Natural killer cell (primary cell): ENCODE measurements at regions not wholly inside any gene's neighbourhood (a gene's known extent, or its start where the extent isn't known, plus 50 kb on each side); places are given as distances from the start of the nearest gene placed in this dataset.

Source experiments
- ATAC-seq, 3 donors: fragments of 150-1000 bp in 2 of 3; fragments of 200-7000 bp in 1 of 3; cut with Tn5 transposase; 1 replicate in 1 of 3; 2 replicates in 2 of 3; pipeline ENCODE4 v1.10.0; 2021; ENCODE audit warnings: mild to moderate bottlenecking in 2 of 3, moderate library complexity in 2 of 3
- DNase-seq, 2 donors: peaks; one replicate each; pipeline versions ENCODE4 v3.0.0 to v3.0.0-alpha.2; 2013 to 2021; ENCODE audit warnings: mixed read lengths in 1 of 2
- H3K27ac ChIP-seq: one replicate; pipeline ENCODE4 v1.5.1; 2013; ENCODE audit warnings: mild to moderate bottlenecking, low read length
- H3K27me3 ChIP-seq: one replicate; pipeline ENCODE4 v1.6.1; 2013; ENCODE audit warnings: low read length; ENCODE audit not compliant: control insufficient read depth, insufficient read depth
- H3K36me3 ChIP-seq: one replicate; pipeline ENCODE4 v1.6.1; 2013; ENCODE audit warnings: low read length; ENCODE audit not compliant: control insufficient read depth, insufficient read depth
- H3K4me1 ChIP-seq: one replicate; pipeline ENCODE4 v1.6.1; 2013; ENCODE audit warnings: low read length; ENCODE audit not compliant: control insufficient read depth, insufficient read depth
- H3K4me3 ChIP-seq: one replicate; pipeline ENCODE4 v1.5.1; 2013; ENCODE audit warnings: low read length
- H3K9me3 ChIP-seq: one replicate; pipeline ENCODE4 v1.6.1; 2013; ENCODE audit warnings: low read length; ENCODE audit not compliant: control insufficient read depth, insufficient read depth
- H3K27ac Mint-ChIP-seq, 2 donors: one replicate each; pipeline ENCODE4 v1.8.0; 2022; ENCODE audit warnings: mild to moderate bottlenecking in 2 of 2, mixed read lengths in 2 of 2, moderate library complexity in 1 of 2
- H3K27me3 Mint-ChIP-seq, 2 donors: one replicate each; pipeline ENCODE4 v1.8.0; 2022; ENCODE audit warnings: low read depth in 2 of 2, mixed read lengths in 2 of 2
- H3K36me3 Mint-ChIP-seq: one replicate; pipeline ENCODE4 v1.8.0; 2022; ENCODE audit warnings: mixed read lengths
- H3K4me1 Mint-ChIP-seq, 2 donors: one replicate each; pipeline ENCODE4 v1.8.0; 2022; ENCODE audit warnings: mixed read lengths in 2 of 2
- H3K4me3 Mint-ChIP-seq: one replicate; pipeline ENCODE4 v1.8.0; 2022; ENCODE audit warnings: mild to moderate bottlenecking, moderate library complexity, mixed read lengths
- H3K9me3 Mint-ChIP-seq, 2 donors: one replicate each; pipeline ENCODE4 v1.8.0; 2022; ENCODE audit warnings: mixed read lengths in 2 of 2
- CTCF ChIP-seq: fragments of 200-600 bp; IDR thresholded peaks from one replicate; pipeline ENCODE4 v1.8.0; 2022; ENCODE audit warnings: antibody characterized with exemption
- WGBS: methylation state at CpG from one replicate; pipeline ENCODE4 v1.1.7; 2013; ENCODE audit warnings: missing lambda C conversion rate; ENCODE audit not compliant: insufficient coverage; 5-methylcytosine and 5-hydroxymethylcytosine counted together
- intact Hi-C: fragments of 100-400 bp; cut with micrococcal nuclease; formaldehyde crosslinking; loops from one replicate; pipeline ENCODE4 v1.14.2; 2022

GRCh38 chr4:156252358-156252921 lies 298.8 kb upstream of the CTSO start:
- Histone ChIP-seq H3K27me3 (no peaks in the 10 kb centered on the region), H3K4me3 (no peak overlapping the region), H3K9me3 (no peaks in the 10 kb centered on the region), H3K4me1 (no peaks in the 10 kb centered on the region), H3K36me3 (no peaks in the 10 kb centered on the region), H3K27ac (no peak overlapping the region)
- no peak overlapping the region for H3K27ac Mint-ChIP-seq
- no peaks in the 10 kb centered on the region for H3K4me1 Mint-ChIP-seq
- 58% methylated on average over 2 of the region's 2 CpGs for WGBS
- DNase-seq = no peak
- ATAC-seq = no peak
- TF ChIP-seq CTCF = no peak
- peaks cover 8 to 12% of the 10 kb centered on the region in 2 donors for H3K9me3 Mint-ChIP-seq
- no peaks in the 10 kb centered on the region for H3K36me3 Mint-ChIP-seq
- no peaks in the 10 kb centered on the region for H3K27me3 Mint-ChIP-seq
- H3K4me3 Mint-ChIP-seq = no peak overlapping the region
- intact Hi-C loops = no loop called here

GRCh38 chr4:156251373-156252065 lies 297.9 kb upstream of the CTSO start:
- H3K36me3 ChIP-seq = no peaks in the 10 kb centered on the region
- no peaks in the 10 kb centered on the region for H3K27me3 ChIP-seq
- DNase-seq = no peak
- H3K4me1 ChIP-seq = no peaks in the 10 kb centered on the region
- H3K27ac ChIP-seq = no peak overlapping the region
- no peaks in the 10 kb centered on the region for H3K4me1 Mint-ChIP-seq
- H3K9me3 Mint-ChIP-seq = peaks cover 8% of the 10 kb centered on the region in 2 donors
- H3K4me3 Mint-ChIP-seq = no peak overlapping the region
- intact Hi-C loops = no loop called here
- no peak for ATAC-seq
- no peaks in the 10 kb centered on the region for H3K27me3 Mint-ChIP-seq
- WGBS = 78% methylated on average over 3 of the region's 3 CpGs
- no peak for TF ChIP-seq CTCF
- H3K36me3 Mint-ChIP-seq = no peaks in the 10 kb centered on the region
- H3K27ac Mint-ChIP-seq = no peak overlapping the region
- H3K4me3 ChIP-seq = no peak overlapping the region
- no peaks in the 10 kb centered on the region for H3K9me3 ChIP-seq

- Mint-ChIP-seq H3K36me3 (no peaks in the 10 kb centered on the region), H3K27me3 (no peaks in the 10 kb centered on the region), H3K27ac (no peak overlapping the region), H3K4me3 (no peak overlapping the region), H3K9me3 (peaks cover 8 to 9% of the 10 kb centered on the region in 2 donors), H3K4me1 (no peaks in the 10 kb centered on the region)
- Histone ChIP-seq H3K4me1 (no peaks in the 10 kb centered on the region), H3K4me3 (no peak overlapping the region), H3K27me3 (no peaks in the 10 kb centered on the region), H3K9me3 (no peaks in the 10 kb centered on the region), H3K27ac (no peak overlapping the region), H3K36me3 (no peaks in the 10 kb centered on the region)
- ATAC-seq (no peak), DNase-seq (no peak)
- TF ChIP-seq CTCF = no peak
- intact Hi-C loops = no loop called here
- WGBS = 80% methylated on average over 1 of the region's 3 CpGs
Measured at GRCh38 chr4:156248917-156249316, 295.3 kb upstream of the CTSO start.

GRCh38 chr4:156247470-156247869 lies 293.8 kb upstream of the CTSO start:
- Histone ChIP-seq H3K27me3 (no peaks in the 10 kb centered on the region), H3K27ac (no peak overlapping the region), H3K9me3 (no peaks in the 10 kb centered on the region), H3K4me1 (no peaks in the 10 kb centered on the region), H3K4me3 (no peak overlapping the region), H3K36me3 (no peaks in the 10 kb centered on the region)
- no peak for TF ChIP-seq CTCF
- ATAC-seq = no peak
- H3K27ac Mint-ChIP-seq = no peak overlapping the region
- DNase-seq = no peak
- no CpG with 5 or more reads among the region's 2 CpGs for WGBS
- H3K4me3 Mint-ChIP-seq = no peak overlapping the region
- peaks cover 5 to 6% of the 10 kb centered on the region in 2 donors for H3K9me3 Mint-ChIP-seq
- H3K27me3 Mint-ChIP-seq = no peaks in the 10 kb centered on the region
- intact Hi-C loops = no loop called here
- no peaks in the 10 kb centered on the region for H3K36me3 Mint-ChIP-seq
- no peaks in the 10 kb centered on the region for H3K4me1 Mint-ChIP-seq
